PFSK-1 (cell line): ENCODE measurements at regions not wholly inside any gene's neighbourhood (a gene's known extent, or its start where the extent isn't known, plus 50 kb on each side); places are given as distances from the start of the nearest gene placed in this dataset.

ENCODE experiments used
- POLR2AphosphoS5 ChIP-seq: IDR thresholded peaks from 2 replicates; pipeline ENCODE4 v1.6.1; 2012; ENCODE audit warnings: low read depth, mild to moderate bottlenecking, control low read depth, low read length, moderate library complexity
- SIN3A ChIP-seq: IDR thresholded peaks from 2 replicates; pipeline ENCODE4 v1.6.1; 2012; ENCODE audit warnings: mild to moderate bottlenecking, low read length, moderate library complexity, borderline replicate concordance; ENCODE audit not compliant: insufficient read depth
- TAF1 ChIP-seq: IDR thresholded peaks from 2 replicates; pipeline ENCODE4 v1.6.1; 2012; ENCODE audit warnings: low read length, control low read depth, borderline replicate concordance; ENCODE audit not compliant: insufficient read depth

DNA sequence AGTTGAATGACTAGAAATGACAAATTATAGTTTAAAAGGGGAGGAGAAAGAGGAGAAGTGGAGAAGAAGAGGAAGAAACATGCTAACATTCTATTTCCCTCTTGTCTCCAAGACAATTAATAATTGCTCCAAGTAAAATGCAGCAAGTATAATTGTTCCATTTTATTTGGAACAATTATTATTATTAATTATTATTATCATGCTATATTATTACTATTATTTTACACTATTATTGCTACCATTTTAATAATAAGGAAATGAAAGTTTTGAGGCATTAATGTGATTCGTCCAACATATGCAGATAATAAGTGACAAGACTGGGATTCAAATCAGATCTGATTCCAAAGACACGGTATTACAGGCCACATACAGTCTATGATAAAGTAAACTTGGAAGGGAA lies 293.6 kb upstream of the ZC3H12C start:
- TF ChIP-seq POLR2AphosphoS5 (no peak), SIN3A (no peak), TAF1 (no peak)
